ENCODE measurements at regions not wholly inside any gene's neighbourhood (a gene's known extent, or its start where the extent isn't known, plus 50 kb on each side); places are given as distances from the start of the nearest gene placed in this dataset.
"Not testable (repeated sequence)": the region's sequence is repeated elsewhere in the genome, so short reads cannot be mapped to it uniquely, and the experiment has no call there.

- DNase-seq, result no peak
Measured at GRCh38 chr16:51287121-51287755, 136.2 kb upstream of the SALL1 start.

- DNase-seq, result no peak
Measured at GRCh38 chr16:51286272-51286671, 135.2 kb upstream of the SALL1 start.

DNA sequence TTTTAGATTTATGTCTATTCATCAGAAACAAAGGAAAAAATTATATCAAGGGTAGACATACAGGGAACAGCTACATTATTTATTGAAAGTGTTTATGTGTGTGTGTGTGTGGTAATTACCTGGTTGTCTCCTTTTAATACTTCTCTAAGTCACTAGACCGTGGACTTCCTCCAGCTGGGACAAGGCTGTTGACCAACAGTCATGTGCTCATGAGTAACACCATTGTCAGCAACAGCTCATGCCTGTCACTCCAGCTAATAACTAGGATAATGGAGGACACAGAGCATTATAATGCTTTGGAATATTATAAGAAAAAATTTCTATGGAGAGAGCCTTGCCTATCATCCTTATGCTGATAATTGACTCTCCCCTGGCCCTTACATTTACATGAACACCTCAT lies 125.3 kb upstream of the SALL1 start:
- no peak for DNase-seq

- DNase-seq, result no peak
Measured at GRCh38 chr16:51272420-51272819, 121.3 kb upstream of the SALL1 start.

DNA sequence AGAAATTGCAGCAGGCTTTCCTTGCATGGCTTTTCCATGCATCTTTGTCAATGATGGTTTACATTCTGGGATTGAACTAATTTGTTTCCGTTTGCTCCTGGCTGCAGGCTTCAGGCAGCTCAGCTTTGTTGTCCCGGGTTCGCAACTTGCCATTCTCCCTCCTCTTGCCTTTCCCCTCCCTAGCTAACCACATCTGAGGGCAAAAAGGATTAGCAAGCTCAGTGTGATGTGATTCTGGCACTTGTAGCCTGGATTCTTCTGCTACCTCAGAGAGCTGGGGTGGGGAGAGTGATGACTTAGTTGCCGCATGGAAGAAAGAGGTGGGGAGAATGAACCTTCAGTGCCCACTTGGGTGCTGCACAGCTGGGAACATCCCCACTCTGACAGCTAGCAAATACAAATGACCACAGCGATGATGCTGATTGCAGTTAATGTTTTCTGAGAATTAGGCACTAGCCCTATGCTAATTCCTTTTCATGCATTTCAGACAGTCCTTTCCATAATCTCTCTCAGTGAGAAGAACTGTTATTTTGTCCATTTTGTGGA lies 120.2 kb upstream of the SALL1 start:
- DNase-seq, result no peak

- DNase-seq, result no peak
Measured at GRCh38 chr16:51268237-51268636, 117.2 kb upstream of the SALL1 start.

DNA sequence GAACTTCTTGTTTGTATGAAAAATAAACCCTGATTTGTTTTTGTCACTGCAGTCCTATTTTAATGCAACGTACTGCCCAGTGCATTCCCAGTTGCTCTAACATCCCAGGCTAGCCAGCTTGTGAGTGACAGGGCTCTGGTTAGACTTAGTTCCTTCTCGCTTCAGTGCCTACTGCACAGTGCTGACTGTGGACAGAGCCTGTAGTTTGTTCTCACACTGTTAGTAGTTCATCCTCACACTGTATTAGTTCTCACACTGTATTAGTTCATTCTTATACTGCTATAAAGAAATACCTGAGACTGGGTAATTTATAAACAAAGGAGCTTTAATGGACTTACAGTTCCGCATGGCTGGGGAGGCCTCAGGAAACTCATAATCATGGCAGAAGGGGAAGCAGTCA lies 116.6 kb upstream of the SALL1 start:
- DNase-seq, result no peak

DNA sequence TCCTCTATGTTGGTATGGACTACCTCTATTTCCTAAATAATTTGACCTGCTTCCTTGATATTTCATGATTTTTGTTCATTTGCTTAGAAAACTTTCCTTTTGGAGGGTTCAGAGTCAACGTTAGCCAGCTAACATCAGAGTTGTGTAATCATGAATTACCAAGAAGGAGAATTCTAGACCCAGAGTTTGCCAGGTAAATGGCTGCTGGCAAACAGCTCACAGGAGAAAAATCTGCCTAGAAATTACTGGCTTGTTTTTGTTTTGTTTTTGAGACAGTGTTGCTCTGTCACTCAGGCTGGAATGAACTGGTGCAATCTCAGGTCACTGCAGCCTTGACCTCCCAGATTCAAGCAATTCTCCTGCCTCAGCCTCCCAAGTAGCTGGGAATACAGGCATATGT lies 111.4 kb upstream of the SALL1 start:
- no peak for DNase-seq

DNA sequence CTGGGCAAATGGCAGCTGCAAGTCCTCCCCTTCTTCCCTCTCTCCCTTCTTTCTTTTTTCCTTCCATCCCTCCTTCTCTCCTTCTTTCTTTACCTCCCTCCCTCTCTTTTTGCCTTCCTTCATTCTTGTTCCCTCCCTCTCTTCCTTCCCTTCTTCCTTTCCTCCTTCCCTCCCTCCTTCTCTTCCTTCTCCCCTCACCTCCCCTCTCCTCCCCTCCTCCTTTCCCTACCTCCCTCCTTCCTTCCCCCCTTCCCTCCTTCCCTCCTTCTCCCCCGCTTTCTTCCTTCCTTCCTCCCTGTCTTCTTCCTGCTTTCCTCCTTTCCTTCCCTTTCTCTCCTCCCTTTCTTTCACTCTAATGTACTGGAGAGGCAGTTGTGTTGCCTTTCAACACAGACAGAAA lies 110.8 kb upstream of the SALL1 start:
- DNase-seq, result no peak

- no peak for DNase-seq
Measured at GRCh38 chr16:51255349-51255972, 104.4 kb upstream of the SALL1 start.

GRCh38 chr16:51254390-51254789 lies 103.3 kb upstream of the SALL1 start:
- DNase-seq, result not testable (repeated sequence)

GRCh38 chr16:51248217-51248616 lies 97.1 kb upstream of the SALL1 start:
- no peak for DNase-seq

GRCh38 chr16:51245658-51245995 lies 94.6 kb upstream of the SALL1 start:
- DNase-seq, result no peak

GRCh38 chr16:51244887-51245657 lies 94.0 kb upstream of the SALL1 start:
- DNase-seq, result no peak

- no peak for DNase-seq
Measured at GRCh38 chr16:51243936-51244436, 92.9 kb upstream of the SALL1 start.

GRCh38 chr16:51242296-51242994 lies 91.4 kb upstream of the SALL1 start:
- DNase-seq, result no peak

- no peak for DNase-seq
Measured at GRCh38 chr16:51239196-51239595, 88.1 kb upstream of the SALL1 start.

- no peak for DNase-seq
Measured at GRCh38 chr16:51237861-51238378, 86.8 kb upstream of the SALL1 start.

GRCh38 chr16:51237207-51237606 lies 86.1 kb upstream of the SALL1 start:
- no peak for DNase-seq

- DNase-seq, result no peak
Measured at GRCh38 chr16:51236583-51236982, 85.5 kb upstream of the SALL1 start.

GRCh38 chr16:51231702-51232101 lies 80.6 kb upstream of the SALL1 start:
- no peak for DNase-seq

DNA sequence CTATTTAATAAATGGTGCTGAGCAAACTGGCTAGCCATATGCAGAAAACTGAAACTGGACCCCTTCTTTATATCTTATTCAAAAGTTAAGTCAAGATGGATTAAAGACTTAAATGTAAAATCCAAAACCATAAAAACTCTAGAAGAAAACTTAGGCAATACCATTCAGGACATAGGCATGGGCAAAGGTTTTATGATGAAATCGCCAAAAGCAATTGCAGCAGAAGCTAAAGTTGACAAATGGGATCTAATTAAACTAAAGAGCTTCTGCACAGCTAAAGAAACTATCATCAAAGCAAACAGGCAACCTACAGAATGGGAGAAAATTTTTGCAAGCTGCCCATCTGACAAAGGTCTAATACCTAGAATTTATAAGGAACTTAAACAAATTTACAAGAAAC lies 79.0 kb upstream of the SALL1 start:
- DNase-seq, result not testable (repeated sequence)

- no peak for DNase-seq
Measured at GRCh38 chr16:51228097-51228659, 77.1 kb upstream of the SALL1 start.
